Skeletal muscle satellite cell (primary cell): ENCODE measurements at regions not wholly inside any gene's neighbourhood (a gene's known extent, or its start where the extent isn't known, plus 50 kb on each side); places are given as distances from the start of the nearest gene placed in this dataset.

Experiments
- H3K27me3 ChIP-seq: 2 replicates; pipeline ENCODE4 v1.7.0; 2013; ENCODE audit warnings: low read length; ENCODE audit not compliant: control insufficient read depth, insufficient read depth
- H3K36me3 ChIP-seq: 2 replicates; pipeline ENCODE4 v1.7.0; 2013; ENCODE audit warnings: mild to moderate bottlenecking, control low read depth, low read length; ENCODE audit not compliant: insufficient read depth
- H3K4me1 ChIP-seq: 2 replicates; pipeline ENCODE4 v1.7.0; 2013; ENCODE audit warnings: low read length; ENCODE audit not compliant: control insufficient read depth, insufficient read depth
- H3K4me2 ChIP-seq: 2 replicates; pipeline ENCODE4 v1.7.0; 2013; ENCODE audit warnings: mild to moderate bottlenecking, low read length
- H3K4me3 ChIP-seq: 2 replicates; pipeline ENCODE4 v1.7.0; 2013; ENCODE audit warnings: low read length
- H3K9ac ChIP-seq: 2 replicates; pipeline ENCODE4 v1.7.0; 2013; ENCODE audit warnings: mild to moderate bottlenecking, low read depth, low read length, moderate library complexity
- H3K9me3 ChIP-seq: replicated peaks from 2 replicates; pipeline ENCODE4 v1.7.0; 2013; ENCODE audit warnings: mild to moderate bottlenecking, control low read depth, low read length

- Histone ChIP-seq H3K27me3 (peaks cover 8% of the 10 kb centered on the region), H3K4me1 (no peaks in the 10 kb centered on the region), H3K36me3 (no peaks in the 10 kb centered on the region), H3K9ac (no peak overlapping the region), H3K4me2 (no peak overlapping the region), H3K4me3 (no peak overlapping the region), H3K9me3 (no peaks in the 10 kb centered on the region)
Observed at GRCh38 chr4:10303291-10303690, 153.9 kb downstream of the ZNF518B start.

GRCh38 chr4:10302096-10302495 lies 155.1 kb downstream of the ZNF518B start:
- Histone ChIP-seq H3K4me3 (no peak overlapping the region), H3K4me2 (no peak overlapping the region), H3K36me3 (no peaks in the 10 kb centered on the region), H3K27me3 (peaks cover 8% of the 10 kb centered on the region), H3K4me1 (no peaks in the 10 kb centered on the region), H3K9me3 (no peaks in the 10 kb centered on the region), H3K9ac (no peak overlapping the region)

- no peaks in the 10 kb centered on the region for H3K27me3 ChIP-seq
- H3K9ac ChIP-seq = no peak overlapping the region
- no peak overlapping the region for H3K4me2 ChIP-seq
- no peaks in the 10 kb centered on the region for H3K4me1 ChIP-seq
- no peaks in the 10 kb centered on the region for H3K36me3 ChIP-seq
- H3K9me3 ChIP-seq = no peaks in the 10 kb centered on the region
- H3K4me3 ChIP-seq = no peak overlapping the region
Observed at GRCh38 chr4:10299601-10300000, 157.6 kb downstream of the ZNF518B start.

GRCh38 chr4:10298681-10299080 lies 158.5 kb downstream of the ZNF518B start:
- no peaks in the 10 kb centered on the region for H3K4me1 ChIP-seq
- H3K9me3 ChIP-seq = no peaks in the 10 kb centered on the region
- H3K27me3 ChIP-seq = no peaks in the 10 kb centered on the region
- no peak overlapping the region for H3K4me2 ChIP-seq
- H3K36me3 ChIP-seq = no peaks in the 10 kb centered on the region
- H3K9ac ChIP-seq = no peak overlapping the region
- H3K4me3 ChIP-seq = no peak overlapping the region

- no peak overlapping the region for H3K9ac ChIP-seq
- H3K9me3 ChIP-seq = no peaks in the 10 kb centered on the region
- no peaks in the 10 kb centered on the region for H3K27me3 ChIP-seq
- H3K36me3 ChIP-seq = no peaks in the 10 kb centered on the region
- no peak overlapping the region for H3K4me3 ChIP-seq
- no peak overlapping the region for H3K4me2 ChIP-seq
- H3K4me1 ChIP-seq = no peaks in the 10 kb centered on the region
Observed at GRCh38 chr4:10296730-10297129, 160.5 kb downstream of the ZNF518B start.

- H3K9ac ChIP-seq = no peak overlapping the region
- H3K9me3 ChIP-seq = no peaks in the 10 kb centered on the region
- no peaks in the 10 kb centered on the region for H3K27me3 ChIP-seq
- no peak overlapping the region for H3K4me2 ChIP-seq
- no peaks in the 10 kb centered on the region for H3K36me3 ChIP-seq
- H3K4me3 ChIP-seq = no peak overlapping the region
- no peaks in the 10 kb centered on the region for H3K4me1 ChIP-seq
Observed at GRCh38 chr4:10295301-10295700, 161.9 kb downstream of the ZNF518B start.

- Histone ChIP-seq H3K4me3 (no peak overlapping the region), H3K9me3 (no peaks in the 10 kb centered on the region), H3K4me1 (no peaks in the 10 kb centered on the region), H3K27me3 (no peaks in the 10 kb centered on the region), H3K36me3 (no peaks in the 10 kb centered on the region), H3K9ac (no peak overlapping the region), H3K4me2 (no peak overlapping the region)
Observed at GRCh38 chr4:10289538-10289906, 167.7 kb downstream of the ZNF518B start.

GRCh38 chr4:10288830-10289537 lies 168.2 kb downstream of the ZNF518B start:
- H3K9ac ChIP-seq = no peak overlapping the region
- H3K4me3 ChIP-seq = no peak overlapping the region
- H3K27me3 ChIP-seq = no peaks in the 10 kb centered on the region
- no peaks in the 10 kb centered on the region for H3K9me3 ChIP-seq
- H3K4me2 ChIP-seq = no peak overlapping the region
- no peaks in the 10 kb centered on the region for H3K36me3 ChIP-seq
- no peaks in the 10 kb centered on the region for H3K4me1 ChIP-seq

- no peaks in the 10 kb centered on the region for H3K27me3 ChIP-seq
- no peak overlapping the region for H3K9ac ChIP-seq
- H3K4me2 ChIP-seq = no peak overlapping the region
- H3K9me3 ChIP-seq = no peaks in the 10 kb centered on the region
- H3K36me3 ChIP-seq = no peaks in the 10 kb centered on the region
- peaks cover 5% of the 10 kb centered on the region for H3K4me1 ChIP-seq
- H3K4me3 ChIP-seq = no peak overlapping the region
Observed at GRCh38 chr4:10285028-10285427, 168.4 kb upstream of the WDR1 start.

- no peaks in the 10 kb centered on the region for H3K36me3 ChIP-seq
- H3K4me2 ChIP-seq = no peak overlapping the region
- H3K9ac ChIP-seq = no peak overlapping the region
- peaks cover 5% of the 10 kb centered on the region for H3K4me1 ChIP-seq
- H3K27me3 ChIP-seq = no peaks in the 10 kb centered on the region
- H3K9me3 ChIP-seq = no peaks in the 10 kb centered on the region
- no peak overlapping the region for H3K4me3 ChIP-seq
Observed at GRCh38 chr4:10283761-10284160, 167.2 kb upstream of the WDR1 start.

- no peak overlapping the region for H3K4me2 ChIP-seq
- peaks cover 5% of the 10 kb centered on the region for H3K4me1 ChIP-seq
- H3K4me3 ChIP-seq = no peak overlapping the region
- no peaks in the 10 kb centered on the region for H3K9me3 ChIP-seq
- H3K9ac ChIP-seq = no peak overlapping the region
- no peaks in the 10 kb centered on the region for H3K36me3 ChIP-seq
- peaks cover 5% of the 10 kb centered on the region for H3K27me3 ChIP-seq
Observed at GRCh38 chr4:10281996-10282395, 165.4 kb upstream of the WDR1 start.

- Histone ChIP-seq H3K4me1 (peaks cover 5% of the 10 kb centered on the region), H3K4me2 (no peak overlapping the region), H3K9ac (no peak overlapping the region), H3K27me3 (peaks cover 5% of the 10 kb centered on the region), H3K4me3 (no peak overlapping the region), H3K36me3 (no peaks in the 10 kb centered on the region), H3K9me3 (no peaks in the 10 kb centered on the region)
Observed at GRCh38 chr4:10279261-10279660, 162.7 kb upstream of the WDR1 start.
